ENCODE measurements at regions not wholly inside any gene's neighbourhood (a gene's known extent, or its start where the extent isn't known, plus 50 kb on each side); places are given as distances from the start of the nearest gene placed in this dataset.

DNA sequence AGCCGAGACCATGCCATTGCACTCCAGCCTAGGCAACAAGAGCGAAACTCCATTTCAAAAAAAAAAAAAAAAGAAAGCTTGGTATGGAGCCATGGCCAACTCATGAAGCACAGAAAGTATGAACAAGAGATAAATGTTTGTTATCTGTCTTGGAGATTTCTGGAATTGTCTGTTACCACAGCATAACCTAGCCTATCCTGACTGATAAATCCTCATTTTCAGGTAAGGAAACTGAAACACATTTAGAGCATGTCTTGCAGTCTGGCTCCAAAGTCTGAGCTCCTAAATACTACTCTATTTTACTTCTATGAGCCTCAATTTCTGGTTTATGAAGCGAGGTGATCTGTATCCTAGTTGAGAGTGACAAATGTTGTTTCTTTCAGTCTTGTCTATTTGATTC, 68.3 kb upstream of the SLC44A1 start (continued):
- TF ChIP-seq, protein P1, sequence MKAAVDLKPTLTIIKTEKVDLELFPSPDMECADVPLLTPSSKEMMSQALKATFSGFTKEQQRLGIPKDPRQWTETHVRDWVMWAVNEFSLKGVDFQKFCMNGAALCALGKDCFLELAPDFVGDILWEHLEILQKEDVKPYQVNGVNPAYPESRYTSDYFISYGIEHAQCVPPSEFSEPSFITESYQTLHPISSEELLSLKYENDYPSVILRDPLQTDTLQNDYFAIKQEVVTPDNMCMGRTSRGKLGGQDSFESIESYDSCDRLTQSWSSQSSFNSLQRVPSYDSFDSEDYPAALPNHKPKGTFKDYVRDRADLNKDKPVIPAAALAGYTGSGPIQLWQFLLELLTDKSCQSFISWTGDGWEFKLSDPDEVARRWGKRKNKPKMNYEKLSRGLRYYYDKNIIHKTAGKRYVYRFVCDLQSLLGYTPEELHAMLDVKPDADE (IDR thresholded peaks at IDR 0.05) = no peak
- no peak for TF ChIP-seq STAT1 (IDR thresholded peaks at IDR 0.05; ENCODE audit: unreplicated experiment)
- no peak for TF ChIP-seq EZH2 (IDR thresholded peaks at IDR 0.05; ENCODE audit: low read depth, unreplicated experiment)
- TF ChIP-seq, protein P2, sequence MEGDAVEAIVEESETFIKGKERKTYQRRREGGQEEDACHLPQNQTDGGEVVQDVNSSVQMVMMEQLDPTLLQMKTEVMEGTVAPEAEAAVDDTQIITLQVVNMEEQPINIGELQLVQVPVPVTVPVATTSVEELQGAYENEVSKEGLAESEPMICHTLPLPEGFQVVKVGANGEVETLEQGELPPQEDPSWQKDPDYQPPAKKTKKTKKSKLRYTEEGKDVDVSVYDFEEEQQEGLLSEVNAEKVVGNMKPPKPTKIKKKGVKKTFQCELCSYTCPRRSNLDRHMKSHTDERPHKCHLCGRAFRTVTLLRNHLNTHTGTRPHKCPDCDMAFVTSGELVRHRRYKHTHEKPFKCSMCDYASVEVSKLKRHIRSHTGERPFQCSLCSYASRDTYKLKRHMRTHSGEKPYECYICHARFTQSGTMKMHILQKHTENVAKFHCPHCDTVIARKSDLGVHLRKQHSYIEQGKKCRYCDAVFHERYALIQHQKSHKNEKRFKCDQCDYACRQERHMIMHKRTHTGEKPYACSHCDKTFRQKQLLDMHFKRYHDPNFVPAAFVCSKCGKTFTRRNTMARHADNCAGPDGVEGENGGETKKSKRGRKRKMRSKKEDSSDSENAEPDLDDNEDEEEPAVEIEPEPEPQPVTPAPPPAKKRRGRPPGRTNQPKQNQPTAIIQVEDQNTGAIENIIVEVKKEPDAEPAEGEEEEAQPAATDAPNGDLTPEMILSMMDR (conservative IDR thresholded peaks at IDR 0.05; ENCODE audit: low read depth in 2 of 2) = no peak
- TF ChIP-seq NANOG (IDR thresholded peaks at IDR 0.05; ENCODE audit: borderline replicate concordance) = no peak

DNA sequence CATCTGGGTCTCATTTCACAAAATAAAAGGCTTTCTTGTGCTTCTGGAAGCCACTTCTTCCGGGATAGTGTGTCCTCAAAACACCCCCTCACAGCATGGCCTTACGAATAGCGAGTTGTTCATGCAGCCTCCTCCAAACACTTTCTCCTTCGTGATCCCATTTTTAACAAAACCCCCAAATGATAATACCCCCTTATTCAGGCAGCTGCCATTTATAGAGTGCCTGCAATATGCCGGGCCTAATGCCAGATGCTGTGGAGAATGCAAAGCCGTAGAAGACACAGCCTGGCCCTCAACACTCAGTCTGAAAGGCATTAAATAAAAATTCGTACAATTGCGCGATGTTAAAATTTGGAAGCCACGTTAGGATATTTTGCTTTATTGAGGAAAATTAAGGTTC, 66.4 kb upstream of the SLC44A1 start:
- H3K36me3 Mint-ChIP-seq (ENCODE audit: low read depth) = no peaks in the 10 kb centered on the region; the same call in 2 of the 3 replicates
- H3K4me3 Mint-ChIP-seq = no peak overlapping the region
- DNase-seq (ENCODE audit: low spot score) = no peak
- no peak for TF ChIP-seq ZNF331 (CRISPR knock-in tag; IDR thresholded peaks at IDR 0.05; ENCODE audit: low read depth)
- TF ChIP-seq, protein P3, sequence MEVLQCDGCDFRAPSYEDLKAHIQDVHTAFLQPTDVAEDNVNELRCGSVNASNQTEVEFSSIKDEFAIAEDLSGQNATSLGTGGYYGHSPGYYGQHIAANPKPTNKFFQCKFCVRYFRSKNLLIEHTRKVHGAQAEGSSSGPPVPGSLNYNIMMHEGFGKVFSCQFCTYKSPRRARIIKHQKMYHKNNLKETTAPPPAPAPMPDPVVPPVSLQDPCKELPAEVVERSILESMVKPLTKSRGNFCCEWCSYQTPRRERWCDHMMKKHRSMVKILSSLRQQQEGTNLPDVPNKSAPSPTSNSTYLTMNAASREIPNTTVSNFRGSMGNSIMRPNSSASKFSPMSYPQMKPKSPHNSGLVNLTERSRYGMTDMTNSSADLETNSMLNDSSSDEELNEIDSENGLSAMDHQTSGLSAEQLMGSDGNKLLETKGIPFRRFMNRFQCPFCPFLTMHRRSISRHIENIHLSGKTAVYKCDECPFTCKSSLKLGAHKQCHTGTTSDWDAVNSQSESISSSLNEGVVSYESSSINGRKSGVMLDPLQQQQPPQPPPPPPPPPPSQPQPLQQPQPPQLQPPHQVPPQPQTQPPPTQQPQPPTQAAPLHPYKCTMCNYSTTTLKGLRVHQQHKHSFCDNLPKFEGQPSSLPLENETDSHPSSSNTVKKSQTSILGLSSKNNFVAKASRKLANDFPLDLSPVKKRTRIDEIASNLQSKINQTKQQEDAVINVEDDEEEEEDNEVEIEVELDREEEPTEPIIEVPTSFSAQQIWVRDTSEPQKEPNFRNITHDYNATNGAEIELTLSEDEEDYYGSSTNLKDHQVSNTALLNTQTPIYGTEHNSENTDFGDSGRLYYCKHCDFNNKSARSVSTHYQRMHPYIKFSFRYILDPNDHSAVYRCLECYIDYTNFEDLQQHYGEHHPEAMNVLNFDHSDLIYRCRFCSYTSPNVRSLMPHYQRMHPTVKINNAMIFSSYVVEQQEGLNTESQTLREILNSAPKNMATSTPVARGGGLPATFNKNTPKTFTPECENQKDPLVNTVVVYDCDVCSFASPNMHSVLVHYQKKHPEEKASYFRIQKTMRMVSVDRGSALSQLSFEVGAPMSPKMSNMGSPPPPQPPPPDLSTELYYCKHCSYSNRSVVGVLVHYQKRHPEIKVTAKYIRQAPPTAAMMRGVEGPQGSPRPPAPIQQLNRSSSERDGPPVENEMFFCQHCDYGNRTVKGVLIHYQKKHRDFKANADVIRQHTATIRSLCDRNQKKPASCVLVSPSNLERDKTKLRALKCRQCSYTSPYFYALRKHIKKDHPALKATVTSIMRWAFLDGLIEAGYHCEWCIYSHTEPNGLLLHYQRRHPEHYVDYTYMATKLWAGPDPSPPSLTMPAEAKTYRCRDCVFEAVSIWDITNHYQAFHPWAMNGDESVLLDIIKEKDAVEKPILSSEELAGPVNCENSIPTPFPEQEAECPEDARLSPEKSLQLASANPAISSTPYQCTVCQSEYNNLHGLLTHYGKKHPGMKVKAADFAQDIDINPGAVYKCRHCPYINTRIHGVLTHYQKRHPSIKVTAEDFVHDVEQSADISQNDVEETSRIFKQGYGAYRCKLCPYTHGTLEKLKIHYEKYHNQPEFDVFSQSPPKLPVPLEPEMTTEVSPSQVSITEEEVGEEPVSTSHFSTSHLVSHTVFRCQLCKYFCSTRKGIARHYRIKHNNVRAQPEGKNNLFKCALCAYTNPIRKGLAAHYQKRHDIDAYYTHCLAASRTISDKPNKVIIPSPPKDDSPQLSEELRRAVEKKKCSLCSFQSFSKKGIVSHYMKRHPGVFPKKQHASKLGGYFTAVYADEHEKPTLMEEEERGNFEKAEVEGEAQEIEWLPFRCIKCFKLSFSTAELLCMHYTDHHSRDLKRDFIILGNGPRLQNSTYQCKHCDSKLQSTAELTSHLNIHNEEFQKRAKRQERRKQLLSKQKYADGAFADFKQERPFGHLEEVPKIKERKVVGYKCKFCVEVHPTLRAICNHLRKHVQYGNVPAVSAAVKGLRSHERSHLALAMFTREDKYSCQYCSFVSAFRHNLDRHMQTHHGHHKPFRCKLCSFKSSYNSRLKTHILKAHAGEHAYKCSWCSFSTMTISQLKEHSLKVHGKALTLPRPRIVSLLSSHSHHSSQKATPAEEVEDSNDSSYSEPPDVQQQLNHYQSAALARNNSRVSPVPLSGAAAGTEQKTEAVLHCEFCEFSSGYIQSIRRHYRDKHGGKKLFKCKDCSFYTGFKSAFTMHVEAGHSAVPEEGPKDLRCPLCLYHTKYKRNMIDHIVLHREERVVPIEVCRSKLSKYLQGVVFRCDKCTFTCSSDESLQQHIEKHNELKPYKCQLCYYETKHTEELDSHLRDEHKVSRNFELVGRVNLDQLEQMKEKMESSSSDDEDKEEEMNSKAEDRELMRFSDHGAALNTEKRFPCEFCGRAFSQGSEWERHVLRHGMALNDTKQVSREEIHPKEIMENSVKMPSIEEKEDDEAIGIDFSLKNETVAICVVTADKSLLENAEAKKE (CRISPR knock-in tag; IDR thresholded peaks at IDR 0.05) = no peak
- H3K27ac Mint-ChIP-seq = no peak overlapping the region
- H3K27me3 Mint-ChIP-seq (ENCODE audit: insufficient read depth, low read depth, poor library complexity) = peaks cover 3% of the 10 kb centered on the region
- no peaks in the 10 kb centered on the region for H3K9me3 Mint-ChIP-seq
- Histone ChIP-seq H3K79me2 (replicated peaks; ENCODE audit: insufficient read depth) (no peaks in the 10 kb centered on the region), H3K27me3 (ENCODE audit: insufficient read depth) (no peaks in the 10 kb centered on the region), H3K4me2 (no peak overlapping the region), H2AFZ (no peak overlapping the region), H3K27ac (ENCODE audit: low read depth) (no peak overlapping the region), H3F3A (replicated peaks; ENCODE audit: low read depth) (no peaks in the 10 kb centered on the region), H3K4me1 (ENCODE audit: insufficient read depth) (peaks cover 15% of the 10 kb centered on the region), H3K9me2 (ENCODE audit: insufficient read depth) (no peaks in the 10 kb centered on the region), H4K20me1 (replicated peaks; ENCODE audit: insufficient read depth) (no peaks in the 10 kb centered on the region), H3K4me3 (no peak overlapping the region), H3K36me3 (ENCODE audit: insufficient read depth) (no peaks in the 10 kb centered on the region)
- H3K4me1 Mint-ChIP-seq = peaks cover 20% of the 10 kb centered on the region
- no peak for ATAC-seq
